Activated CD8-positive, alpha-beta memory T cell treated with anti-CD3 and anti-CD28 coated beads, Interleukin-2, amount 50 U/mL, for 48 hours (primary cell): ENCODE measurements at regions not wholly inside any gene's neighbourhood (a gene's known extent, or its start where the extent isn't known, plus 50 kb on each side); places are given as distances from the start of the nearest gene placed in this dataset.

Experiments used
- DNase-seq: peaks from one replicate; pipeline ENCODE4 v3.0.0-alpha.2; 2020

GRCh38 chr3:36302158-36302509 is 78.2 kb upstream of the STAC start:
- DNase-seq: no peak

- no peak for DNase-seq
These were observed 77.7 kb upstream of the STAC start for GRCh38 chr3:36302626-36303025.

- no peak for DNase-seq
These were observed 77.0 kb upstream of the STAC start for GRCh38 chr3:36303286-36303685.

- no peak for DNase-seq
These were observed 74.3 kb upstream of the STAC start for GRCh38 chr3:36305929-36306520.

GRCh38 chr3:36309092-36309491 is 71.2 kb upstream of the STAC start:
- DNase-seq: no peak

- no peak for DNase-seq
These were observed 68.0 kb upstream of the STAC start for GRCh38 chr3:36312351-36312750.

- DNase-seq: no peak
These were observed 62.4 kb upstream of the STAC start for GRCh38 chr3:36317915-36318314.

- DNase-seq: no peak
These were observed 61.6 kb upstream of the STAC start for GRCh38 chr3:36318621-36319200.

GRCh38 chr3:36319680-36320079 is 60.6 kb upstream of the STAC start:
- DNase-seq: no peak
